G401 (cell line): ENCODE measurements at regions not wholly inside any gene's neighbourhood (a gene's known extent, or its start where the extent isn't known, plus 50 kb on each side); places are given as distances from the start of the nearest gene placed in this dataset.
"Not testable (repeated sequence)": the region's sequence is repeated elsewhere in the genome, so short reads cannot be mapped to it uniquely, and the experiment has no call there.

Source experiments
- DNase-seq: peaks from one replicate; pipeline ENCODE4 v3.0.0-alpha.2; 2015; ENCODE audit warnings: low spot score
- in situ Hi-C: cut with HindIII; loops from 2 replicates; pipeline ENCODE4 v1.10.0; 2016; ENCODE audit warnings: low sequenced_read_pairs, mixed read lengths

- DNase-seq = no peak
- in situ Hi-C loops = no loop called here
These were observed 113.2 kb upstream of the BEND6 start for GRCh38 chr6:56841751-56842150.

GRCh38 chr6:56841381-56841749 is 113.5 kb upstream of the BEND6 start:
- in situ Hi-C loops = no loop called here
- DNase-seq = no peak

- in situ Hi-C loops = no loop called here
- DNase-seq = no peak
These were observed 114.2 kb upstream of the BEND6 start for GRCh38 chr6:56840467-56841380.

- in situ Hi-C loops = no loop called here
- no peak for DNase-seq
These were observed 115.2 kb upstream of the BEND6 start for GRCh38 chr6:56839533-56840183.

GRCh38 chr6:56838965-56839364 is 115.9 kb upstream of the BEND6 start:
- no peak for DNase-seq
- in situ Hi-C loops = no loop called here

- in situ Hi-C loops = no loop called here
- no peak for DNase-seq
These were observed 116.8 kb upstream of the BEND6 start for GRCh38 chr6:56838016-56838555.

GRCh38 chr6:56837322-56837894 is 117.5 kb upstream of the BEND6 start:
- in situ Hi-C loops = no loop called here
- DNase-seq = no peak

GRCh38 chr6:56835612-56836011 is 119.3 kb upstream of the BEND6 start:
- in situ Hi-C loops = no loop called here

GRCh38 chr6:56833873-56834272 is 121.0 kb upstream of the BEND6 start:
- DNase-seq = no peak
- in situ Hi-C loops = no loop called here

More at GRCh38 chr6:56835612-56836011, 119.3 kb upstream of the BEND6 start:
- no peak for DNase-seq

GRCh38 chr6:56833127-56833791 is 121.6 kb upstream of the BEND6 start:
- in situ Hi-C loops = no loop called here
- no peak for DNase-seq

- in situ Hi-C loops = no loop called here
- no peak for DNase-seq
These were observed 122.7 kb upstream of the BEND6 start for GRCh38 chr6:56832225-56832624.

- no peak for DNase-seq
- in situ Hi-C loops = no loop called here
These were observed 123.6 kb upstream of the BEND6 start for GRCh38 chr6:56831334-56831733.

- in situ Hi-C loops = no loop called here
- no peak for DNase-seq
These were observed 126.8 kb upstream of the BEND6 start for GRCh38 chr6:56827908-56828649.

GRCh38 chr6:56824431-56824830 is 130.5 kb upstream of the BEND6 start:
- DNase-seq, in situ Hi-C loops: not testable (repeated sequence)

GRCh38 chr6:56821005-56821432 is 133.9 kb upstream of the BEND6 start:
- no peak for DNase-seq
- in situ Hi-C loops = no loop called here

- in situ Hi-C loops = no loop called here
- peak; percentile 45 for DNase-seq
These were observed 134.8 kb upstream of the BEND6 start for GRCh38 chr6:56820060-56820459.

GRCh38 chr6:56819604-56820003 is 135.3 kb upstream of the BEND6 start:
- no peak for DNase-seq
- in situ Hi-C loops = no loop called here

- in situ Hi-C loops = no loop called here
- no peak for DNase-seq
These were observed 138.5 kb upstream of the BEND6 start for GRCh38 chr6:56816370-56816769.

- in situ Hi-C loops = no loop called here
- DNase-seq = no peak
These were observed 139.5 kb upstream of the BEND6 start for GRCh38 chr6:56815436-56815835.
